ENCODE measurements at regions not wholly inside any gene's neighbourhood (a gene's known extent, or its start where the extent isn't known, plus 50 kb on each side); places are given as distances from the start of the nearest gene placed in this dataset.

DNA sequence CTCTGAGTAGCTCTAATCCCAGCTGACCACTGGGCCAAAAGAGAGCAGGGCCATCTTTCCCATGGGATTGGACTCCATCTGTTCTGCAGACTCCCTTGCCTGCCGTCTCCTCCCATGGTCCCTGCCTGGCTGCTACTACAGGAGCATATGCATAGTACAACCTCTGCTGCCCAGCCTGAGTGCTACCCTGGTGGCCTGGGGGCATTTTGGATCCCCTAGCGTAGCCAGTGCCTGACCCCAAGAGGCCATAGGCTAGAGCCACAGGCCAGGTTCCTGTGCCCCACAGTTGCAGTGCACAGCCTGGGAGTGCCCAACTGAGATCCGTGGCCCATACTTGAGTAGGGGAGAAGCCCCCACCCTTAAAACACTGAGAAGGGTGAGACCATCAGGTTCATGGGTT is 280.3 kb downstream of the CCDC85A start:
- Mint-ChIP-seq H3K27ac (peak overlapping the region in 1 of 8 donors; percentile 47), H3K9me3 (peaks cover 8 to 21% (median 10%) of the 10 kb centered on the region in 5 donors), H3K27me3 (no peaks in the 10 kb centered on the region), H3K36me3 (no peaks in the 10 kb centered on the region), H3K4me3 (no peak overlapping the region), H3K4me1 (no peaks in the 10 kb centered on the region)
- Histone ChIP-seq H3K4me3 (ENCODE audit: low read length) (no peak overlapping the region), H3K9me3 (ENCODE audit: low read length) (no peaks in the 10 kb centered on the region), H3K4me1 (ENCODE audit: insufficient read depth, low read length) (no peaks in the 10 kb centered on the region), H3K27me3 (ENCODE audit: insufficient read depth, low read length, poor library complexity, severe bottlenecking) (no peaks in the 10 kb centered on the region), H3K36me3 (ENCODE audit: insufficient read depth, low read length) (no peaks in the 10 kb centered on the region), H3K27ac (ENCODE audit: low read depth, low read length) (no peak overlapping the region)
- ChIA-PET POLR2A (no interaction called here), CTCF (no interaction called here)
- no peak for DNase-seq

DNA sequence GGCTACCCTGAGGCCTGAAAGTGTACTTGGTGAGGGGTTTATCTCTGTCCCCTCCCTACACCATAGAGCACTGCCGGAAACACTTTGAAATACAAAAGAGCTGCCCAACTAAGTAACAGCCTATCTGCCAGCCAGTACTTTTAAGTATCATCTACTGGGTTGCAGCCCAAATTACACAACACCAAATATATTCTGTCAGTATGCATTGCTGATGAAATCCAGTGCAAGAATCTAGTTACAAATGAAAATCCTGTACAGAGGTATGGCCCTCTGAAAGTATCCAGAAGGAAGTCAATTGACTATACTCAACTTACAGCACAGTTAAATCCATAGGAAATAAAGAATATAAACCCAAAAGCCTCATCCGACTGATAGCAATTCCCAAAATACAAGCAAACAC is 280.8 kb downstream of the CCDC85A start:
- POLR2A ChIA-PET, result no interaction called here
- H3K36me3 ChIP-seq (ENCODE audit: insufficient read depth, low read length), result no peaks in the 10 kb centered on the region

DNA sequence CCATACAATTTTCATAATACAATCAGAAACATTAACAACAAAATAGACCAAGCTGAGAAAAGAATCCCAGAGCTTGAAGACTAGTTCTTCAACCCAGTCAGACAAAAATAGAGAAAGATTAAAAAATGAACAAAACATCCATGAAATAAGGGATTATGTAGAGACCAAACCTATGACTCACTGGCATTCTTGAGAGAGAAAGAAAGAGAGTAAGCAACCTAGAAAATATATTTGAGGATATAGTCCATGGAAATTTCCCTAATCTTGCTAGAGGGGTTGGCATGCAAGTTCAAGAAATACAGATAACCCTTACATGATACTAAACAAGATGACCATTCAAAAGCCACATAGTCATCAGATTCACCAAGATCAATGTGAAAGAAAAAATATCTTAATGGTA is 281.7 kb downstream of the CCDC85A start:
- Mint-ChIP-seq H3K27me3 (no peaks in the 10 kb centered on the region), H3K4me3 (no peak overlapping the region), H3K9me3 (peaks cover 6 to 17% (median 12%) of the 10 kb centered on the region in 5 donors), H3K27ac (no peak overlapping the region), H3K36me3 (no peaks in the 10 kb centered on the region), H3K4me1 (no peaks in the 10 kb centered on the region)
- no peaks in the 10 kb centered on the region for H3K4me1 ChIP-seq (ENCODE audit: insufficient read depth, low read length)
- H3K36me3 ChIP-seq (ENCODE audit: insufficient read depth, low read length), result no peaks in the 10 kb centered on the region
- H3K4me3 ChIP-seq (ENCODE audit: low read length), result no peak overlapping the region
- ChIA-PET POLR2A (no interaction called here), CTCF (no interaction called here)
- no peak for DNase-seq
- no peaks in the 10 kb centered on the region for H3K27me3 ChIP-seq (ENCODE audit: insufficient read depth, low read length, poor library complexity, severe bottlenecking)
- no peaks in the 10 kb centered on the region for H3K9me3 ChIP-seq (ENCODE audit: low read length)
- no peak overlapping the region for H3K27ac ChIP-seq (ENCODE audit: low read depth, low read length)

More for the DNA sequence above, 280.8 kb downstream of the CCDC85A start:
- Histone ChIP-seq H3K4me1 (ENCODE audit: insufficient read depth, low read length) (no peaks in the 10 kb centered on the region), H3K4me3 (ENCODE audit: low read length) (no peak overlapping the region), H3K9me3 (ENCODE audit: low read length) (no peaks in the 10 kb centered on the region), H3K27ac (ENCODE audit: low read depth, low read length) (no peak overlapping the region), H3K27me3 (ENCODE audit: insufficient read depth, low read length, poor library complexity, severe bottlenecking) (no peaks in the 10 kb centered on the region)
- Mint-ChIP-seq H3K9me3 (peaks cover 8 to 17% (median 12%) of the 10 kb centered on the region in 5 donors), H3K4me3 (no peak overlapping the region), H3K27me3 (no peaks in the 10 kb centered on the region), H3K36me3 (no peaks in the 10 kb centered on the region), H3K27ac (no peak overlapping the region), H3K4me1 (no peaks in the 10 kb centered on the region)
- no peak for DNase-seq
- CTCF ChIA-PET, result no interaction called here

DNA sequence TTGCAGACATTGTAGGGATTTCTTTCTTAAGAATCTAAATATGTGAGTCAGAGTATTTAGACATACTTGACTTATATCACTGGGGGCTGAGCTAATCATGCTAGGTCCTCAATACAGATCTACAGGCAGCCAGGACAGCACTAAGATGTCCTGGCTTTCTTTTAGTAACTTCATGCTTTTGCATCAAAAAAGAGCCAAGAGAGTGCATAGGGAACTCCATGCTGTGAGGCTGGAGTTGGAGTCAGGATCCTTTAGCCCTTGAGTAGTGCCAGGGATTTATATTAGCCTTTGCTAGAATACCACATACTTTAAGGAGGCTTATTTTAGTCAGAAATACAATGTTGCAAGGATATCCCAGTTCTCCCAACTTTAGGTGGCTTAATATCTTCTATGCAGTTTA is 289.7 kb downstream of the CCDC85A start:
- no peaks in the 10 kb centered on the region for H3K27me3 ChIP-seq (ENCODE audit: insufficient read depth, low read length, poor library complexity, severe bottlenecking)
- no peak overlapping the region for H3K27ac ChIP-seq (ENCODE audit: low read depth, low read length)
- POLR2A ChIA-PET, result no interaction called here
- Mint-ChIP-seq H3K4me3 (no peak overlapping the region), H3K36me3 (no peaks in the 10 kb centered on the region), H3K27ac (no peak overlapping the region), H3K4me1 (no peaks in the 10 kb centered on the region), H3K9me3 (peaks cover 0 to 28% (median 6%) of the 10 kb centered on the region in 5 donors), H3K27me3 (no peaks in the 10 kb centered on the region)
- no peaks in the 10 kb centered on the region for H3K9me3 ChIP-seq (ENCODE audit: low read length)
- no peaks in the 10 kb centered on the region for H3K4me1 ChIP-seq (ENCODE audit: insufficient read depth, low read length)
- DNase-seq, result no peak
- no peak overlapping the region for H3K4me3 ChIP-seq (ENCODE audit: low read length)
- H3K36me3 ChIP-seq (ENCODE audit: insufficient read depth, low read length), result no peaks in the 10 kb centered on the region
- CTCF ChIA-PET, result no interaction called here

DNA sequence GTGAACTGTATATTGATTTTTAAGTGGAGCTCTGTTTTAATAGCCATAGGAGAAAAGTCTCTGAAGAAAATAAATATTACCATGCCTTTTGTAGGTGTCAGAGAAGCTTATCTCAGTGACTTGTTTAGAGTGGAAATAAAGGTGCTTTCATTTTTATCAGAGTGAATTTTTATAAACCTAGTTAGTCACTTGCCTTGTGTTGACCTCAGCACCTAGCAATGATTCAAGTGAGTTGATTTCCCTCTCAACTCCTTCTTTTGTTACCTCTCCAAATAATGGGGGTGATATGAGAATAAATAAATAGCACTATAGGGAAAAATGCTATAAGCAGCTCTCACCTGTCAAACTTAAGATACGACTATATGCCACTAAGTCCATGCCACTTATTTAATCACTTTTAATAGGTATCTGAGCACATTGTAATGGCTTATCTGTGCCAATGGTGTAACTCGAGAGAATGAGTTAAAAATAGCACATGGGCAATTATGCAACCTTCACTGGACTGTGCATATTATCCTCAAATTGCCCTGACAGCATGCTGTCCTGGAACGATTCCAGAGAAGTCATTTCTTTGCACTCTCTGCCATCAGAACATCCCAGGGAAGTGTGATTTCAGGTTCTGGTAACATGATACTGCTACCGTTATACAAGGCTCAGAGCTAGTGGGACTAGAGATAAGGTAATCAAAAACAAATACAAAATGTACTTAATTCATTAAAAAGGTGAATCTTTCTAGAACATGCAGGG is 290.8 kb downstream of the CCDC85A start:
- H3K4me1 ChIP-seq (ENCODE audit: insufficient read depth, low read length), result no peaks in the 10 kb centered on the region
- DNase-seq, result no peak
- H3K4me1 Mint-ChIP-seq, result no peaks in the 10 kb centered on the region
- H3K27ac ChIP-seq (ENCODE audit: low read depth, low read length), result no peak overlapping the region
- no peaks in the 10 kb centered on the region for H3K27me3 ChIP-seq (ENCODE audit: insufficient read depth, low read length, poor library complexity, severe bottlenecking)
- H3K36me3 Mint-ChIP-seq, result no peaks in the 10 kb centered on the region
- no peak overlapping the region for H3K27ac Mint-ChIP-seq
- H3K4me3 Mint-ChIP-seq, result no peak overlapping the region
- no peaks in the 10 kb centered on the region for H3K27me3 Mint-ChIP-seq
- H3K9me3 ChIP-seq (ENCODE audit: low read length), result no peaks in the 10 kb centered on the region
- CTCF ChIA-PET, result no interaction called here
- POLR2A ChIA-PET, result no interaction called here
- no peak overlapping the region for H3K4me3 ChIP-seq (ENCODE audit: low read length)
- peaks cover 0 to 23% (median 5%) of the 10 kb centered on the region in 5 donors for H3K9me3 Mint-ChIP-seq
- H3K36me3 ChIP-seq (ENCODE audit: insufficient read depth, low read length), result no peaks in the 10 kb centered on the region

DNA sequence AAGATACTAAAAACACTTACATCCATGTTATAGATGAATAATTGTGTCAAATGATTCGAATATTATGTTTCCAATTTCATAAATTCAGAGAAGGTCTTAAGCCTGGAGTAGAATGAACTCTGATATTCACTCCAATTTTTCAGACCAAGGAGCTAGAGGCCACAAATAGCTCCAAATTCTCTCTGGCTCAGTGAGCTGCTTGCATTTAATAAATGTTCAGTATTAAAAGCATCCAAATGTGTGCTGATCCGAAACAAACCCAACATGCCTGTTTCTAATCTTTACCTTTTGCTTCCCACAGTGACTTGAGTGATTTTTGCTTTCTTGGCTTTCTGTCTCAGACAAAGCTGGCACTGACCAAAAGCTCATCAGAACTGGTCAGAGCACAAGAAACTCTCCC is 291.4 kb downstream of the CCDC85A start:
- Mint-ChIP-seq H3K9me3 (peaks cover 0 to 23% (median 5%) of the 10 kb centered on the region in 5 donors), H3K36me3 (no peaks in the 10 kb centered on the region), H3K4me1 (no peaks in the 10 kb centered on the region), H3K4me3 (no peak overlapping the region), H3K27ac (no peak overlapping the region), H3K27me3 (no peaks in the 10 kb centered on the region)
- POLR2A ChIA-PET, result no interaction called here
- Histone ChIP-seq H3K36me3 (ENCODE audit: insufficient read depth, low read length) (no peaks in the 10 kb centered on the region), H3K27ac (ENCODE audit: low read depth, low read length) (no peak overlapping the region), H3K4me3 (ENCODE audit: low read length) (no peak overlapping the region), H3K4me1 (ENCODE audit: insufficient read depth, low read length) (no peaks in the 10 kb centered on the region), H3K9me3 (ENCODE audit: low read length) (no peaks in the 10 kb centered on the region), H3K27me3 (ENCODE audit: insufficient read depth, low read length, poor library complexity, severe bottlenecking) (no peaks in the 10 kb centered on the region)
- DNase-seq, result no peak
- CTCF ChIA-PET, result no interaction called here

DNA sequence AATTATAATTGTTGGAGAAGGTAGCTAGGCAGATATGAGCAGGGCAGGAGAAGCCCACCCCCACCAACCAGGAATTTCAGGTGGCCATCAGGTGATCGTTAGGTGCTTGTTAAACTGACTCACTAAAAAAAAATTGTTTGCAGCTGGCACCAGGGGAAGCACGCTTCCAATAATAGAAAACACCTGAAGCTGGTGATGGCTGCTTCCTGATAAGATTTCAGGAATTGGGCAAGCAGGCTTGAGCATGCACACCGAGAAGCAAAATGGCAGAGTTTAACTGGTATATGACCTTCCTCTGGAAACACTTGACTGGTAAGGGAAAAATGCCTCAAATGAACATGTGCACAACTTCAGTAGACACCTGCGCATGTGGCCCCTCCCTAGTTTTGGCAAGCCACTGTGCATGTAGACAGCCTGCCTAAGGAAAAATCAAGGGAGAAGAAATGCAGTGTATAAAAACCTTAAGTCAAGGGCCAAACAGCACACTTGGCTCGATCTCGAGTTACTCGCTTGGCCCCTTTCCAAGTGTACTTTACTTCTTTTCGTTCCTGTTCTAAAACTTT is 292.8 kb downstream of the CCDC85A start:
- H3K27me3 Mint-ChIP-seq, result no peaks in the 10 kb centered on the region
- H3K4me3 Mint-ChIP-seq, result no peak overlapping the region
- ChIA-PET POLR2A (no interaction called here), CTCF (no interaction called here)
- H3K27ac Mint-ChIP-seq, result no peak overlapping the region
- H3K9me3 Mint-ChIP-seq, result peaks cover under 1 to 28% (median 5%) of the 10 kb centered on the region in 5 donors
- no peak for DNase-seq
- Histone ChIP-seq H3K4me3 (ENCODE audit: low read length) (no peak overlapping the region), H3K9me3 (ENCODE audit: low read length) (no peaks in the 10 kb centered on the region), H3K36me3 (ENCODE audit: insufficient read depth, low read length) (no peaks in the 10 kb centered on the region), H3K27ac (ENCODE audit: low read depth, low read length) (no peak overlapping the region), H3K4me1 (ENCODE audit: insufficient read depth, low read length) (no peaks in the 10 kb centered on the region), H3K27me3 (ENCODE audit: insufficient read depth, low read length, poor library complexity, severe bottlenecking) (no peaks in the 10 kb centered on the region)
- H3K4me1 Mint-ChIP-seq, result no peaks in the 10 kb centered on the region
- no peaks in the 10 kb centered on the region for H3K36me3 Mint-ChIP-seq

DNA sequence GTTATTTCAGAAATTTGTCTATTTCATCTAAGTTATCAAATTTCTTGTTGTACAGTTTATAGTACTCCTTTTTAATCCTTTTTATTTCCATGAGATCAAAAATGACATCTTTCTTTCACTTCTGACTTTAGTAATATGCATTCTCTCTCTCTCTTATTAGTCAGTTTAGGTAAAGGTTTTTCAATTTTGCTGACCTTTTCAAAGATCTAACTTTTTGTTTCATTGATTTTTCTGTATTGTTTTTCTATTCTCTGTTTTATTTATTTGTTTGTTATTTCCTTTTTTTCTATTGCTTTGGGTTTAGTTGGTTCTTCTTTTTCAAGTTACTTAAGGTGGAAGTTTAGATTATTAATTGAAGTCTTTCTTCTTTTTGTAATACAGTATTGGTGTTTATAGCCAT is 294.2 kb downstream of the CCDC85A start:
- H3K36me3 ChIP-seq (ENCODE audit: insufficient read depth, low read length), result no peaks in the 10 kb centered on the region
- no peak overlapping the region for H3K27ac ChIP-seq (ENCODE audit: low read depth, low read length)
- H3K4me1 Mint-ChIP-seq, result no peaks in the 10 kb centered on the region
- DNase-seq, result no peak
- no peaks in the 10 kb centered on the region for H3K9me3 ChIP-seq (ENCODE audit: low read length)
- H3K27me3 Mint-ChIP-seq, result no peaks in the 10 kb centered on the region
- no peaks in the 10 kb centered on the region for H3K4me1 ChIP-seq (ENCODE audit: insufficient read depth, low read length)
- no peaks in the 10 kb centered on the region for H3K27me3 ChIP-seq (ENCODE audit: insufficient read depth, low read length, poor library complexity, severe bottlenecking)
- CTCF ChIA-PET, result no interaction called here
- H3K36me3 Mint-ChIP-seq, result no peaks in the 10 kb centered on the region
- H3K4me3 ChIP-seq (ENCODE audit: low read length), result no peak overlapping the region
- H3K9me3 Mint-ChIP-seq, result peaks cover 5 to 27% (median 6%) of the 10 kb centered on the region in 5 donors
- H3K4me3 Mint-ChIP-seq, result no peak overlapping the region
- POLR2A ChIA-PET, result no interaction called here
- no peak overlapping the region for H3K27ac Mint-ChIP-seq

Measured in CD8-positive, alpha-beta memory T cell (primary cell).